Amniotic stem cell (primary cell): ENCODE measurements at regions not wholly inside any gene's neighbourhood (a gene's known extent, or its start where the extent isn't known, plus 50 kb on each side); places are given as distances from the start of the nearest gene placed in this dataset.
"Not testable (repeated sequence)": the region's sequence is repeated elsewhere in the genome, so short reads cannot be mapped to it uniquely, and the experiment has no call there.

Experiments used
- DNase-seq: peaks from one replicate; lab custom pipeline; 2025; lab: John Stamatoyannopoulos, UW

DNA sequence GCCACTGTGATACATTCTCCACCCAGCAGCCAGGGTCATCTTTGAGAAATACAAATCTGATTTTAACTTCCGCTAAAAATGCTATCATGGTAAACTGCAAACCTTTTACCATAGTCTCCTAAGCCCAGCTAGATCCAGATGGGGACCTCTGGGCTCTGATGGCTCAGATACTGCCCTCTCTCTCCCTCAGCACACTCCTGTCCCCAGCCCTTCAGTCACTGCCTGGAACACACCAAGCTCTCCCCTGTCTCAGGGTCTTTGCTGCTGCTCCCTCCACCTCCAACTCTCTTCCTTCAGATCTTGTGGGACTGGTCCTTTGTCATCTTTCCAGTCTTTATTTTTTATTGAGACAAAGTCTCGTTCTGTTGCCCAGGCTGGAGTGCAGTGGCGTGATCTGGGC is 65.1 kb downstream of the SPRY4 start:
- no peak for DNase-seq

DNA sequence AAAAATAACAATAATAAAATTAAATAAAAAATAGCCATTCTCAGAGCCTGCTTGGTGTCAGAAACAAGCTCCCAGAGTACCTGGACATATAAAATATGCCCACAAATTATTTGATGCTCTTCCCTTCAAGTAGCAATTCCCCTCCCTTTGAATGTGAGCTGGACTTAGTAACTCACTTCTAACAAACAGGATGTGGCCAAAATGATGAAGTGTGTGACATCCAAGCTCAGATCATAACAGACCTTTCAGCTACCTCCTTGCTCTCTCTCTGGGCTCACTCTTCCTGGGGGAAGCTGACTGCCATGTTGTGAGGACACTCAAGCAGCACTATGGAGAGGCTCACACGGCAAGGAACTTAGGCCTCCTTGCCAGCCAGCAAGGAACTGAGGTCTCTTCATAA is 69.0 kb downstream of the SPRY4 start:
- no peak for DNase-seq

DNA sequence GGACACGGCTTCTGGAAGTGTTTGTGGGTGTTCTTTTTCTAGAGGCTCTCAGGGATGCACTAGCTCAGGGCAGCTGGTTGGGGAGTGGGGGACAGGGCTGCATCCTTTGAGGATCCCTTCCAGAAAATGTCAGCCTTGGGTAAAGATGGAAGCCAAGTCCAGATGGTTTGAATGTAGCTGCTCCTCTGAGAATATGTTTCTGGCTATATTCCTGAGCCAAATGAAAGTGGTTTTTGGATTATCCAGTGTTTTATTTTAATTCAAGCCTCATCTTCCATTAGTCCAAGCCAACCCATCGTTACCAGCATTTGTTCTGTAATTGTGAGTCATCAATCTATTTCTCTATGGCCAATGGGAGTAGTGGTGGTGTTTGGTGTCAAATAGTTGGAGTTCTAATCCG is 70.4 kb downstream of the SPRY4 start:
- DNase-seq, result no peak

DNA sequence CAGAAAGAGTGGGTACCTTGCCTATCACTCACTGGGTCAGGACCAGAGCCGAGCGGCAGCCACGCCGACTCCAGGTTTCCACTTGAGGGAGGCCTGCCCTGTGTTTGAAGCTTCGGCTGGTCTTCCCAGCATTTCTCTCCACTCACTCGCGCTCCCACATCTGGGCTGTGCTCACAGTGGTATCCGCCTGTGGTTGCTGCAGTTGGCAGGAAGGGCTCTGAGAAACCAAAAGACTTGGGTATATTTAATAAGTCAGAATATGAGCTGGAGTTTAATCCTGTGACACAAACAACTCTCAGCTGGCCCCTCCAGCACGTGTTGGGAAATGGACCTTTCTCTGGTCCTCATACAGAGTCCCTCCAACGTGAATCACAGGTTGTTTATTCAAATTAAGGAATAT is 70.9 kb downstream of the SPRY4 start:
- no peak for DNase-seq

DNA sequence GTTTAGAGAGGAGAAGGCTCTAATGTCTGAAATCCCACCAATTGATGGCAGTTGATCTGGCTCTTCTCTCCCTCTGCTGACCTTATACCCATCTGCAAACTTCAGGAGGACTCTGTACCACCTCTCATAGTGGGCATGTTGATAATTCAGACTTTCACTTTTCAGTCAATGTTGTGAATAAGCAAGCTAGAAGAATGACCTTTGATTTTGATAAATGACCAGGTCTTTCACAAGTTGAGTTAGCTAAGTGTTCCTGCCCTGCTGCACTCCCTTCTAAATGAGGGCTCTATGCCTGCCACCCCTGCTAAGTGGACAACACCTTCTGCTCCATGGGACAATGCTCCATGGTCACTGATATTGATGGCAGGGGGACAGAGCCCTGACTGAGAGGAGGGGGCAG is 74.7 kb downstream of the SPRY4 start:
- no peak for DNase-seq

DNA sequence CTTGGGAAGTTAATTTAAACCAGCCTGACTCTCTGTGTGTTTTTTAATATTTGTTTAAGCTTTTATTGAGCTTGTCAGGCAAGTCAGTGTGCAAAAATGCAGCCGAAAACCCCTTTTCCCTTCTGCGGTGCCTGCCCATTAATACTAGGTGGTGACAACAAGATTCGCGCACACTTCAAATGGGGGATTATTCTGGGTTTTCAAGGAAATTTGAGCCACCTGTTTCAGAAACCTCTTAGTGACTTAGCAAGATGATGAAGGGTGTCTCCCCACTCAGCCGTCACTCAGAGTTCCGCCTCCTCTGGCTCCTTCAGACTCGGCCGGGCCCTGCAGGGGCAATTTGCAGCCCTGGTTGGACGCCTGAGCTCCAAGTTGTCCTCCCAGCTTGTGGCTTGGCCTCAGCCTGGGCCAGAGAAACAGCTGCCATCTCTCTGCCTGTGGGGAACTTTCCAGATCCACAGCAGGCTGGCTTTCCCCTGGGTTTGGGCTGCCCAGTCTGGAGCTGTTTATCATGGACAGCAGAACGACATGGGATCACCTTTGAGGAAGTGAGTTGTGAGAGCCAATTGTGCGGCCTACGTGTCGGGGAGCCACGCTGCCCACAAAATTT is 75.9 kb downstream of the SPRY4 start:
- no peak for DNase-seq

DNA sequence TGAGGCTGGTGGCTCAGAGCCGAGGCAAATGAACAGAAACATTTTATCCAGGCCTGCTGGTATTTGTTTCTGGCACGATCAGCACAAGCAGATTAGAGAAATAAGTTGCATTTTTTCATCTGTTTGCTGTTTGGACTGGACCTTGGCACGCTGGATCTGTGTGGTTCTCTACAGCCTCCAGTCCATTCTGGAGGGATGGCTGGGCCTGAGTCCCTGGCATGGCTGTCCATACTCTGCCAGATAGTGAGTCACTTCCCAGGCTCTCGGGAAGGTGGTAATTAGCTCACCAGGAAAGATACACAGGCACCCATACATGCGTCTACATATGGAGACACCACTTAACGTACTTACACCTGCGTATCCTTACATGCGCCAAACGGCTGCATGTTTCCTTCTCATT is 78.6 kb downstream of the SPRY4 start:
- no peak for DNase-seq

DNA sequence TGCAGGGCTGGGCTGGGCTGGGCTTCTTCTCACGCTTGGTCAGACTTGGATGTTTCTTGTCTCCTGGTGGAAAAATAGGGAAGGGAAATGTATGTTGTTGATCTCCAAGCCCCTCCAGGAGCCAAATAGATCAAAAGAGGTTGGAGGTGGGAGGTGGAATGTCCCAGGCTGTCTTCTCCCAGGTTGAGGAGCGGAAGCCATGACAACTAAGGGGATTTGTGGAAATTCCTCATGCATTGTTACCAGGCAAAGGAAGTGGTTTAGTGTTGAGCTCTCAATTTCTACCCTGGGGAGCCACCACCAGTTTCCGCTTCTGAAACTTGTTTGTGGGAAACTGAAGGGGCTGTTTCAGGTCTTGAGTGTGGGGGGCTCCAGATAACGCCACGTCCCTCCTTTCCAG is 79.0 kb downstream of the SPRY4 start:
- no peak for DNase-seq

DNA sequence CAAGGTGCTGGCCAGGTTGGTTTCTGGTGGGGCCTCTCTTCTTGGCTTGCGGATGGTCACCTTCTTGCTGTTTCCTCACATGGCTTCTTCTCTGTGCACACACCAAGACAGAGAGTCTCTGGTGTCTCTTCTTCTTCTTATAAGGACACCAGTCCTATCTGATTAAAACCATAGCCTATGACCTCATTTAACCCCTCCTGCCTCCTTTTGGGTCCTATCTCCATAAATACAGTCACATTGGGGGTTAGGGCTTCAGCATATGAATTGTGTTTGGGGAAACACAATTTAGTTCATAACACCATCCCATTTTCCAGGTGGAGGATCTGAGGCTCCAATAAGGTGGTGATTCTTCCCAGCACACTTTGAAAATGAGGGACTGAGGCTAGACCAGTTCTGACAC is 80.4 kb downstream of the SPRY4 start:
- no peak for DNase-seq

DNA sequence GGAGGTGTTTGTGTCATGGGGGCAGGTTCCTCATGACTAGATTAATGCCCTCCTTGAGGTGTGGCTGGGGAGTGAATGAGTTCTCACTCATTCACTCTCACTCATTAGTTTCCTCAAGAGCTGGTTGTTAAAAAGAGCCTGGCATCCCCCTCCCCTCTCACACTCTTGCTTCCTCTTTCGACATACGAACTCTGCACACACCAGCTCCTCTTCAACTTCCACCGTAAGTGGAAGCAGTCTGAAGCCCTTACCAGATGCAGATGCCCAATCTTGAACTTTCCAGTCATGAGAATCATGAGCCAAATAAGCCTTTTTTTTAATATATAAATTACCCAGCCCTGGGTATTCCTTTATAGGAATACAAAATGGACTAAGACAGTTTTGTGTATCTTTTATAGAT is 82.5 kb downstream of the SPRY4 start:
- no peak for DNase-seq

DNA sequence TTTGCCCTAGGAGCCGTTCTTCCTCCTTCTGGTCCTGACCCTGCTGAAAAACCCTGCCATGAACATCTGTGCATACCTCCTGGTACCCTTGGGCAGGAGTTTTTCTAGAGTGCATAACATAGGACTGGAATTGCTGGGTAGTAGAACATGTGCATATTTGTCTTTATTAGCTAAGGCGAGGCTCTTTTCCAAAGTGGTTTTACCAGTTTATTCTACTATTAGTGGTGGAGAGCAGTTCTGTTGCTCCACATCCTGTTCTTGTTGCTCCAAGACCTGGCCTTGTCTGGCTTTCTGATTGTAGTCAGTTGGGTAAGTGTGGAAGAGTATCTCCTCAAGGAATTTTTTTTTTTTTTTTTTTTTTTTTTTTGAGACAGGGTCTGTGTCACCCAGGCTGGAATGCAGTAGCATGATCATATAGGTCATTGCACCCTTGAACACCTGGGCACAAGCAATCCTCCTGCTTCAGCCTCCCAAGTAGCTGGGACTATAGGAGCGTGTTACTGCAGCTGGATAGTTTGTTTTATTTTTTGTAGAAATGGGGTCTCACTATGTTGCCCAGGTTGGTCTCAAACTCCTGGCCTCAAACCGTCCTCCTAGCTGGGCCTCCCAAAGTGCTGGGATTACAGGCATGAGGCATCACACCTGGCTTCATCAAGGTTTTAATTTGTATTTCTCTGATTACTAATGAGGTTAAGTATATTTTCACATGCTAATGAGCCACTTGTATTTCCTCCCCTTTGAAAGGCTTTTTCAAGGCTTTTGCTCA is 85.2 kb downstream of the SPRY4 start:
- no peak for DNase-seq

DNA sequence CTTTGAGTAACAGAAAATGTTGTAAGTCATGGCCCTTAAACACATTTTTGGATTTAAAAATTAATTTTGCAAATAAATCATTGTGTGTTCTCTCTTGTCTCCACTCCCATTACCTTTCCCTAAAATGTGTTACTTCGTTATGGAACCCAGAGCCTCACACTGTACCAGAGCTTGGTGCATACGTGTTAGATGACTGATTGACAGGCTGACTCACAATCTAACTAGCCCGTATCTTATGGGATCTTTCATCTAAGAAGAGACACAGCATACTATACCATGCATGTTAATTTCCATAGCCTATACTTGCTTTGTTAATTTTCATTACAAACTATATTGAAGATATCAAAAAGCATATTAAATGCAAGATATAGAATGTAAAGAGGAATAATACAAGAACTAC is 87.1 kb downstream of the SPRY4 start:
- DNase-seq, result no peak

DNA sequence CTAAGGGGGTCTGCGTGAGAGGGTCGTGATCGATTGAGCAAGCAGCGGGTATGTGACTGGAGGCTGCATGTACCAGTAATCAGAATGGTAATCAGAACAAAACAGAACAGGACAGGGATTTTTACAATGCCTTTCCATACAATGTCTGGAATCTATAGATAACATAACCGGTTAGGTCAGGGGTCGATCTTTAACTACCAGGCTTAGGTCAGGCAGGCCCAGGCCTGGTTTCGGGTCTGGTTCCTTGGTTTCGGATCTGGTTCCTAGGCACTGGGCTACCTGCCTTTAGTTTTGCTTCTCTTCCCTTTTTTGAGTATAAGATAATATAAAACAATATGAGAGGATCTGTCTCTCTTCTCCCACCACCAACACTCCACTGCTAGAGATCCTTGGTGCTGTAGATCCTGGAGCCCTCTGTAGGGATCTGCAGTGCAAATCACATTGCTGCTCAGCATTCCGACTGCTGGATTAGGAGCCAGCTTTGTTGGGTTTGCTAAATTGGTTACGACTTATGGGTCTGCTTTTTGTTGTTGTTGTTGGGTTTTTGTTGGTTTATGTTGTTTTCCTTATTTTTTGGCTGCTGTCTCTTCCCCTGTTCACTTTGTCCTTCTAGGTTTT is 88.0 kb downstream of the SPRY4 start:
- DNase-seq, result not testable (repeated sequence)

DNA sequence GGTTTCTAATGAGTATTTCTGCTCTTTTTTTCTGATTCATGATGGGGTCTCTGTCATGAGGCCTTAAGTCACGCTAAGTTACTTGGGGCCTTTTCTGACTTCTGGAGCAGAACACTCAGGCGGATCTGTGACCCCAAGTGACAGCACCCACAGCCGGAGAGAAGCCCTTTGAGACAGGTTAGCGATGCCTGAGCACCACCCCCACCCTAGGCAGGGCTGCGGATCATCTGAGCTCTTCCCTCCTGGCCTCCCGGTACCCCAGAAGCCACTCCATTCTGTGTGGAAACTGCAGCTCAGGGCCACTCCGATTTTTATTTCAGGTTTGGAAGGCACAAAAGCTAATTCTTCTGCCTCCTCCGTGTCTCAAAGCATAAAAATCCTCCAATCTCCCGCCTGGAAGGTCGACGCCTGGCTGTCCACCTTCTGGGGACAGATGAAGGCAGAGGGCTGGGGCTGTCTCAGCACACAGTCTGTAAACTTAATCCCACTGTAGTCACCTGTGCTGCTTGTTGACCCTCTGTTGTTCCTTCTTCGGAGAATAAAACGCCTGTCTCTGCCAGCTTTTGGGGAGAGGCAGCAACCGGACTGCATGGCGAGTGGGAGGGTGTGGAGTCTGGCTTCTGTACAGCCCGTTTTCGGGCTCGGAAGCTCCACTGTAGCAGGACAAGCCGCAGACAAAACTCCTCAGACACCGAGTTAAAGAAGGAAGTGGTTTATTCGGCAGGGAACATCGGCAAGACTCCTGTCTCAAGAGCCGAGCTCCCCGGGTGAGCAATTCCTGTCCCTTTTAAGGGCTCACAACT is 88.8 kb downstream of the SPRY4 start:
- DNase-seq, result no peak

DNA sequence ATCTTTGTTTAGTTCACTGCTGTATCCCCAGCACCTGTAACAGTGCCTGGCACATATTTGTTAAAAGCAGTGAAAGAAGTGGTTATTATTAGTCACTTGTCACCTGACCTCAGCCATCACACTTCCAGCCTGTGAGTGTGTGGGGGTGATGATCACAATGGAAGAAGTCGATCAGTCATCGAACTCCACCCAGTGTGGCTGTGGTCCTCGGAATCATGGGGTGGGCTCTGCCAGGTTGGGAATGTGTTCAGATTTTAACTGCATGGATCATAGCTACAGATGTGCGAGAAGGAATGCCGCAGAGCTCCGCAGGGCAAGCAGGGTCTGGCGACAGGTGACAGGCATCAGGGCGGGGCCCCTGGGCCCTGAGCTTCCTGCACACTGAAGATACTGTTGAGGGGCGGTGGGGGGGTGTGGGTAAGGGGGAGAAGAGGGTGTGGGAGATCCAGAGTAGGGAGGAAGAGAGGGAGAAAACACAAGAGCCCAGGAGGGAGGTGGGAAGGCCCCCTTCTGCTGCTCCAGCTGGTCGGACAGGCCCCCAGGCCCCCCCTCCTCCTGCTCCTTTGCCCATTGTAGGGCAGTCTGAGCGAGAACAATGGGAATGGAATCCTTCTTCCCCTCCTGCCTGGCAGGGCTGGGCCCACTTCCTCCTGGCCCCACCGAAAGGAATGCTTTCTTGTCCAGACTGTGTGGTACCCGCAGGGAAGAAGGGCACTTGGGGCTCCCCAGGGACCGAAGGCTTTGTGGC is 89.6 kb downstream of the SPRY4 start:
- no peak for DNase-seq

DNA sequence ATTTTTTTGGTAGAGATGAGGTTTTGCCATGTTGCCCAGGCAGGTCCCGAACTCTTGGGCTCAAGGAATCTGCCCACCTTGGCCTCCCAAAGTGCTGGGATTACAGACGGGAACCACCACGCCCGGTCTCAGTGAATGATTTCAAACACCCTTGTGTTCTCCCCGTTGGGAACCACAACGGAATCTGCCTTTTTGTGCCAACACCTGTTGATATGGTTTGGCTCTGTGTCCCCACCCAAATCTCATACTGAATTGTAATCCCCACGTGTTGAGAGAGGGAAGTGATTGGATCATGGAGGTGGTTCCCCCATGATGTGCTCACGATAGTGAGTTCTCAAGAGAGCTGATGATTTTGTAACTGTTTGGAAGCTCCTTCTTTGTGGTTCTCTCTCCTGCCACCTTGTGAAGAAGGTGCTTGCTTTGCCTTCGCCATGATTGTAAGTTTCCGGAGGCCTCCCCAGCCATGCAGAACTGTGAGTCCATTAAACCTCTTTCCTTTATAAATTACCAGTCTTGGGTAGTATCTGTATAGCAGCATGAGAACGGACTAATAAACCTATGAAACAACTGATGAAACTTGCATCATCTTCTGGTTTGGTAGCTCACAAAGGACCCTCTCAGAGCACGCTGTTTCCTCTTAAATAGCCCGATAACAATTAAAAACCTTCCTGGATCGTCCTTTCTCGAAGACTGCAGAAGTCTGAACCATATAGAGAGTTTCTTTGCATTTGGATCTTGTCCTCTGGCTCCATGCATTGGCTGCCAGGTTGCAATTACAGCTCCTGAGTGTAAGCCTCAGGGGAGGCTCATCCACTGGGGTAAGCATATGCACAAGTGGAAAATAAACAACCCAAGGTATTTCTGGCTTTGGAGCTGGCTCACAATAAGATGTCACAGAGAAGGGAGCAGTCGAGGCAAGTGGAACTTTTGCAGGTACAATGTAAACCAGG is 91.5 kb downstream of the SPRY4 start:
- DNase-seq, result no peak

DNA sequence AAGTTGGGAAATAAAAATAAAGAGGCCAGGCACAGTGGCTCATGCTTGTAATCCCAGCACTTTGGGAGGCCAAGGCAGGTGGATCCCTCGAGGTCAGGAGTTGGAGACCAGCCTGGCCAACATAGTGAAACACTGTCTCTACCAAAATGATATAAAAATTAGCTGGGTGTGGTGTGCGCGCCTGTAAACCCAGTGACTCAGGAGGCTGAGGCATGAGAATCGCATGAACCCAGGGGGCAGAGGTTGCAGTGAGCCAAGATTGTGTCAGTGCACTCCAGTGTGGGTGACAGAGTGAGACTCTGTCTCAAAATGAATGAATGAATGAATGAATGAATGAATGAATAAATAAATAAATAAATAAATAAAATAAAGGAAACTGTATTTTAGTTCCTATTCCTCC is 93.9 kb downstream of the SPRY4 start:
- not testable (repeated sequence) for DNase-seq

DNA sequence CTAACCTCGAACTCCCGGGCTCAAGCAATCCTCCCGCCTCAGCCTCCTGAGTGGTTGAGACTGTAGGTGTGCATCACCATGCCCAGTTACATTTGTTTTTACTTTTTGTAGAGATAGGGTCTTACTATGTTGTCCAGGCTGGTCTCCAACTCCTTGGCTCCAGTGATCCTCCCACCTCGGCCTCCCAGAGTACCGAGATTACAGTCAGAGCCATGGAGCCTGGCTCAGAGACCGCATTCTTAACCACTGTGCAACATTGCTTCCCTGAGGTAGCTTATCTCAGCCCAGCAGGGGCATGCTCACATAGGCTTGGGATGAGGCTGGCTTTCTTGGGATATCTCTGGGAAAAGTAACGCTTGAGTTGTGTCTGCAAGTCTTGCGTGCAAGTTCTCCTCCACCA is 99.7 kb downstream of the SPRY4 start:
- no peak for DNase-seq

DNA sequence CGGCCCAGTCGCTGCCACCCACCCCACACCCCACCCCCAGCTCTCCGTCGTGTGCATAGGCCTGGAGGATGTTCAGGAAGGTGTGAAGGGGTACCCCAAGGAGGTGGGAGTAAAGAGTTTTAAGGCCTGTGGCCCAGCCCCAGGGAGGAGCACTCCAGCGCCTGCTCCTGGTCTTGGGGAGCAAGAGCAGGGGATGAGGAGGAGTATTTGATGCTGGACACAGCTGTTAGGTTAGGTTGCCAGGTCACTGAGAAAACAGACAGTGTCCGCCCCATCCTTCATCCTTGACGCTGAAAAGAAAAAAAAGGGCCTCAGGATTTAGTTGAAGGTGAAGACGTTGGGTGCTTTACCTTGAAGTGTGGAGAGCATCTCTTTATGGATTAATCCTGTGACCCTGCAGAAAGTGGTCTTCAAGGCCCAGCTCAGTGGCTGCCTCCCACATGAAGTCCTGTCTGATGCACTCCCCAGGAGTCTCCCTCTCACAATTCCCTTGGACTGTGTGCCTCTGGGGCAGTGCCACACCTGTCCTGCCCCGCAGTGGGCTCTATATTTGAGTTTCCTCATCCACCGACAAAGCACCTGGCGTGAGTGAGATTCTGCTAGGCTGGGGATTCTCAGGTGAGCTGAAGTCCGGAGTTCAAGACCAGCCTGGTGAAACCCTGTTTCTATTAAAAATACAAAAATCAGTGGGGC is 101.8 kb downstream of the SPRY4 start:
- DNase-seq, result no peak

DNA sequence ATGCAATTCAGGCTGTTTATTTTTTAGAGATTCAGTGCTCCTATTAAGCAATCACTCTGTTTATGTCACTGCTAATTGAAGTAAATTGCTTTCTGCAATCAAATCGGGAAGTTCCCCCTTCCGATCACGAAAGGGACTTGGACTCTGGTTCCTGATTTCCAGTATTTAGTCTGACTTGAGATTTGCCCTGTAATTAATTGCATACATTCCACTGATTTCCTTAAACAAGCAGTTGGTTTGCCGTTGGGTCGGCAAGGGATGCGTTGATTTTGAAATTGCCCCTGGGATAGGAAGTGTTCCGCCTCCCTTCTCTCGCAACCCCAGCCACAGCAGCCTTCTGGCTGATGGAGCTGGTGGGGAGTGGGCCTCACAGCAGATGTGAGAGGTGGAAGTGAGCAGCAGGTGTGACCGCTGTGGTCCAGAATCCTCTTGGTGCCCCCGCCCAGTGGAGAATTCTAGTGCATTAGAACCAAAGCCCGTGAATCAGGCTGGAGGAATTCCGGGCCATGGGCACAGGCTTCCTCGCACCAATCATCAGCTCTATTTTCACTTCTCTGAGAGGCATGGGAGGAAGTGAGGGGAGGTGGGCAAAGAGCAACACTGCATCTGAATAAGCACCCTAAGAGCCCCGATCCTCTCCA is 102.5 kb downstream of the SPRY4 start:
- no peak for DNase-seq
